ENCODE measurements at regions not wholly inside any gene's neighbourhood (a gene's known extent, or its start where the extent isn't known, plus 50 kb on each side); places are given as distances from the start of the nearest gene placed in this dataset.

GRCh38 chr12:58795825-58796224 lies 124.5 kb downstream of the LRIG3 start:
- TF ChIP-seq RAD21 (IDR thresholded peaks at IDR 0.05; ENCODE audit: low read depth) (no peak), NFIC (IDR thresholded peaks at IDR 0.05) (no peak), REST (IDR thresholded peaks at IDR 0.05; ENCODE audit: low read depth) (no peak), EP300 (IDR thresholded peaks at IDR 0.05; ENCODE audit: borderline replicate concordance) (no peak), TEAD4 (IDR thresholded peaks at IDR 0.05) (no peak), USF1 (IDR thresholded peaks at IDR 0.05) (no peak)

Data from Ishikawa (cell line).